ENCODE measurements at regions not wholly inside any gene's neighbourhood (a gene's known extent, or its start where the extent isn't known, plus 50 kb on each side); places are given as distances from the start of the nearest gene placed in this dataset.
A peak's percentile ranks its signal among the peaks of the same experiment; 100 is the strongest.

DNA sequence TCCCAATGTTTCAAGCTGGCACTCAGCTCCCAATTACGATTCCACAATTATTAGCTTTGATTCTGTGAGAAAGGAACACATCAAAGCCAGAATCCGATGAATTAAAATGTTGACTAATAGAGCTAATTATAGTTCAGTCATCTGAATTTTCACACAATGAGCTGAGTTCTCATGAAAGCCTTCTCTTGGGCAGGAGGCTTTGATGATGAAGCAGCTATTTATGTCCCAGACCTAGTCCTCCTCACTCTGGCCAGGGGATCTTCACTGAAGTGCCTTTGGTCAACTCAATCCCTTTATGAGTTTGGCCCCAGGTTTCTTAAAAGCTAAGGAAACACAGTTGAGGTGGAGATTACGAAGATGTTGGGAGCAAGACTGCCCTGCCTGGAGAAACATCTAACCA is 74.7 kb upstream of the PPM1B start:
- no peak for DNase-seq (ENCODE audit: low spot score in 2 of 2)
- H3K27ac ChIP-seq = no peak overlapping the region
- WGBS, 2 donors = 85 to 86% methylated on average over 3 of the region's 3 CpGs
- H3K27me3 ChIP-seq = no peaks in the 10 kb centered on the region
- no peaks in the 10 kb centered on the region for H3K36me3 ChIP-seq
- peaks cover 0 to 3% (median 0%) of the 10 kb centered on the region in 4 donors for H3K9me3 ChIP-seq
- H3K4me1 ChIP-seq = no peaks in the 10 kb centered on the region
- TF ChIP-seq EP300 (IDR thresholded peaks at IDR 0.05) = no peak
- TF ChIP-seq POLR2A (IDR thresholded peaks at IDR 0.05) = no peak
- TF ChIP-seq, protein P1, sequence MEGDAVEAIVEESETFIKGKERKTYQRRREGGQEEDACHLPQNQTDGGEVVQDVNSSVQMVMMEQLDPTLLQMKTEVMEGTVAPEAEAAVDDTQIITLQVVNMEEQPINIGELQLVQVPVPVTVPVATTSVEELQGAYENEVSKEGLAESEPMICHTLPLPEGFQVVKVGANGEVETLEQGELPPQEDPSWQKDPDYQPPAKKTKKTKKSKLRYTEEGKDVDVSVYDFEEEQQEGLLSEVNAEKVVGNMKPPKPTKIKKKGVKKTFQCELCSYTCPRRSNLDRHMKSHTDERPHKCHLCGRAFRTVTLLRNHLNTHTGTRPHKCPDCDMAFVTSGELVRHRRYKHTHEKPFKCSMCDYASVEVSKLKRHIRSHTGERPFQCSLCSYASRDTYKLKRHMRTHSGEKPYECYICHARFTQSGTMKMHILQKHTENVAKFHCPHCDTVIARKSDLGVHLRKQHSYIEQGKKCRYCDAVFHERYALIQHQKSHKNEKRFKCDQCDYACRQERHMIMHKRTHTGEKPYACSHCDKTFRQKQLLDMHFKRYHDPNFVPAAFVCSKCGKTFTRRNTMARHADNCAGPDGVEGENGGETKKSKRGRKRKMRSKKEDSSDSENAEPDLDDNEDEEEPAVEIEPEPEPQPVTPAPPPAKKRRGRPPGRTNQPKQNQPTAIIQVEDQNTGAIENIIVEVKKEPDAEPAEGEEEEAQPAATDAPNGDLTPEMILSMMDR (IDR thresholded peaks at IDR 0.05) = no peak
- H3K4me3 ChIP-seq = no peak overlapping the region

GRCh38 chr2:44097322-44097907 is 71.3 kb upstream of the PPM1B start:
- peaks cover 0 to 3% (median 0%) of the 10 kb centered on the region in 4 donors for H3K9me3 ChIP-seq
- TF ChIP-seq POLR2A (IDR thresholded peaks at IDR 0.05) = no peak
- TF ChIP-seq, protein P1 (IDR thresholded peaks at IDR 0.05) = no peak
- H3K4me3 ChIP-seq = no peak overlapping the region
- no peak for DNase-seq (ENCODE audit: low spot score in 2 of 2)
- no peaks in the 10 kb centered on the region for H3K27me3 ChIP-seq
- H3K4me1 ChIP-seq = peaks cover 0 to 8% (median 0%) of the 10 kb centered on the region in 4 donors
- H3K36me3 ChIP-seq = no peaks in the 10 kb centered on the region
- 46 to 47% methylated on average over 6 of the region's 6 CpGs for WGBS, 2 donors
- H3K27ac ChIP-seq = no peak overlapping the region

DNA sequence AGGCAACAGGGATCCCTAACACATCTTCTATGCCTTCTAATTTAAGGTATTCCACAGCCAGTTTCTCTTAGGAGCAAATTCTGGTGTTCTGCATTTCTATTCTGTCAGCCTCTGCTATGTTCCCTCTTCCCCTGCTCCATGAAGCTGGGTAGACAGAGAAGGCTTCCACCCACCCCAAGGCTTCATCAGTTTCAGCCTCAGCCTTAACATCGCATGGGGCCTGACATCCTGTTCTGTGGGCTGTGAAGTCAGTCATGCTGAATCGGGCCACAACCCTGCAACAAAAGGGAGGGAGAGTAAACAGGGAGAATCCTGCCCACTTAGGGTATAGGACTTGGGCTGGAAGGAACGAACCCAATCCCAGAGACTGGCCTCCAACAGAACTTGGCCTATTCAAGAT is 70.6 kb upstream of the PPM1B start:
- Histone ChIP-seq H3K4me1 (peaks cover 0 to 8% (median 0%) of the 10 kb centered on the region in 4 donors), H3K27me3 (no peaks in the 10 kb centered on the region), H3K9me3 (peaks cover 0 to 3% (median 0%) of the 10 kb centered on the region in 4 donors), H3K36me3 (no peaks in the 10 kb centered on the region), H3K27ac (no peak overlapping the region), H3K4me3 (no peak overlapping the region)
- 72 to 74% methylated on average over 3 of the region's 3 CpGs for WGBS, 2 donors
- no peak for TF ChIP-seq EP300 (IDR thresholded peaks at IDR 0.05)
- no peak for TF ChIP-seq POLR2A (IDR thresholded peaks at IDR 0.05)
- TF ChIP-seq, protein P1 (IDR thresholded peaks at IDR 0.05) = no peak
- DNase-seq (ENCODE audit: low spot score in 2 of 2) = no peak

DNA sequence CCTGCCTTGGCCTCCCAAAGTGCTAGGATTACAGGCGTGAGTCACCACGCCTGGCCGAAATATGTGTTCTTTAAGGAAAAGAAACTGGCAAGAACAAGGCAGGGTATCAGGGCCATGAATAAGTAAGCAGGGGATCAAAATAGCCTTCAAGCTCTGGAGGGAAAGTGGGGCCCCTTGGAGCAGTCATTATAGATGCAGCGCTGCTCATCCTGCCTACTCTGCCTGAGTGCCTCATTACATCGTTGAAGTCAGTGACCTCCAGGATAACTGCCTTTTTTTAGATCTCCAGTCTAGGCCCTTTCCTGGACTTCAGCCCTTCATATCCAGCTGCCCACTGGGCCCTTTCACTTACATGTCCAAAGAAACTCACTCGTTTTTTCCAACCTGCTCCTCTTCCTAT is 69.8 kb upstream of the PPM1B start:
- no peak for TF ChIP-seq POLR2A (IDR thresholded peaks at IDR 0.05)
- Histone ChIP-seq H3K9me3 (no peaks in the 10 kb centered on the region), H3K27ac (no peak overlapping the region), H3K4me1 (peaks cover 0 to 8% (median 0%) of the 10 kb centered on the region in 4 donors), H3K4me3 (no peak overlapping the region), H3K27me3 (no peaks in the 10 kb centered on the region), H3K36me3 (no peaks in the 10 kb centered on the region)
- no peak for DNase-seq (ENCODE audit: low spot score in 2 of 2)
- 82 to 86% methylated on average over 6 of the region's 6 CpGs for WGBS, 2 donors

GRCh38 chr2:44100351-44100750 is 68.3 kb upstream of the PPM1B start:
- no peak overlapping the region for H3K4me3 ChIP-seq
- peak overlapping the region in 1 of 4 donors; percentile 24 for H3K27ac ChIP-seq
- H3K9me3 ChIP-seq = no peaks in the 10 kb centered on the region
- no peaks in the 10 kb centered on the region for H3K36me3 ChIP-seq
- TF ChIP-seq, protein P1 (IDR thresholded peaks at IDR 0.05) = no peak
- TF ChIP-seq POLR2A (IDR thresholded peaks at IDR 0.05) = no peak
- TF ChIP-seq EP300 (IDR thresholded peaks at IDR 0.05) = no peak
- no peaks in the 10 kb centered on the region for H3K27me3 ChIP-seq
- H3K4me1 ChIP-seq = peaks cover 0 to 8% (median 0%) of the 10 kb centered on the region in 4 donors
- peak; percentile 21 to 48 for DNase-seq (ENCODE audit: low spot score in 2 of 2)
- 44 to 50% methylated on average over 3 of the region's 3 CpGs for WGBS, 2 donors
